RPMI8226 (cell line): ENCODE measurements at regions not wholly inside any gene's neighbourhood (a gene's known extent, or its start where the extent isn't known, plus 50 kb on each side); places are given as distances from the start of the nearest gene placed in this dataset.
"Not testable (repeated sequence)": the region's sequence is repeated elsewhere in the genome, so short reads cannot be mapped to it uniquely, and the experiment has no call there.

Source experiments
- DNase-seq: peaks from one replicate; pipeline ENCODE4 v3.0.0-alpha.2; 2015

DNA sequence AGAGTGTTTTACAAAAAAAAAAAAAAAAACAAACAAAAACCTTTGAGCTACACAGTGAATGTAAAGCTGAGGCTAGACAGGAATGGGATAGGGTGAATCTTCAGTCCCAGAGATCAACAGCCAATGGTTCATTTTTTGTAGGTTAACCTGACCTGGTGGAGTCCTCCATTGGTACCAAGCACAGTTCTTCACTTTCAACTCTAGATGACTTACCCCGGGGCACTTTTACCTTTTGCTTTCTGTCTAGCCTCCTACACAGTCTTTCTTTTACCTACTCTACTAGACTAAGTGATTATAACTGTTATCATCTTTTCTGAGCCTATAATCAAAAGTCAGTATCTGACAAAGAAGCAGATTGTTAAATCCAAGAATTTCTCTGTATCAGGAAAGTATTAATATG, 50.9 kb downstream of the ANXA2R start:
- no peak for DNase-seq

DNA sequence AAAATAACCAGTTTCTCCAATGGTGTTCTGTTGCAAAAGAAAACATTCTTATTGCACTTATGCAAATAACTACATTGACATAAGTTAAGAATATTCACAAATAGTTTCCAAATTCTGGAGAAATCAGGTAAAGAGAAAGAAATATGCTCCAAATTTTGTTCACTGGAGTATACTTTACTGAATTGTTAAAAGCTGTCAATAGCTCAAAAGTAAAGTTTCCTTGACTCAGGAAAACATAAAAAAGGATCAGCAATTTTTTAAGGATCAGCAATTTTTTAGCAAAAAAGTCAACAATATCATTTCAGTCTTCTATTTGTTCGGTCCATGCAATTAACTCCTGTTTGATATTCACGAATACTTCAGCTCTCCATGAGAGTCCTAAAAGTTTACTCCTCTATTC, 51.6 kb downstream of the ANXA2R start:
- no peak for DNase-seq

DNA sequence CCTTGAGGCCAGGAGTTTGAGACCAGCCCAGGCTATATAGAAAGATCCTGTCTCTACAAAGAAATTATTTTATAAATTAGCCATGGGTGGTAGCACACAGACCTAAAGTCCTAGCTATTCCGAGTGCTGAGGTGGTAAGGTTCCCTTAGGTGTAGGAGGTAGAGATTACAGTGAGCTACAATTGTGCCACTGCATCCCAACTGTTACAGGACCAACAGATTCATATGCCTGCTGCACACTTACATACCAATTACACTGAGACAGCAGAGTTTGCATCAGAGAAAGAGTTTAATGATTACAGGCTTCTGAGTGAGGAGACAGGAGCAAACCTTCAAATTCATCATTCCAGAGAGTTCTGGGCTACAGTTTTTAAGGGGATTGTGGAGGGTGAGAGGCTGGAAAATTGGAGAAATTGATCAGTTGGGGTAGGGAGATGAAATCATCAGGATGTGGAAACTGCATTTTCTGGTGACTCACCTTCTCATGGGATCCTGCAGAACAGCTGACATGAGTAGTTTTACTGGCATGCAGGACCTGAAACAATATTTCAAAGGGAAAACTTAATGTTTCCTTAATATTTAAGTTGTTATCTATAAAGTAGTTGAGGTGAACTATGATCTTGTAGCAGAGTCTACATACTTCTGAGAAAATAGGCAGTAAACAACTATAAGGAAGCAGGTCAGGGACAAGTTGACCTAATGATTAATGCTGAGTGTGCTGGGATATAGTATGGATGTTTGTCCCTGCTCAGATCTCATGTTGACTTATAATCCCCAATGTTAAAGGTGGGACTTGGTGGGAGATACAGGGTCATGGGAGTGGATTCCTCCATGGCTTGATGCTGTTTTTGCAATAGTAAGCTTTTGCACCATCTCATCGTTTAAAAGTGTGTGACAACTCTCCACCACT, 54.7 kb downstream of the ANXA2R start:
- DNase-seq = no peak

DNA sequence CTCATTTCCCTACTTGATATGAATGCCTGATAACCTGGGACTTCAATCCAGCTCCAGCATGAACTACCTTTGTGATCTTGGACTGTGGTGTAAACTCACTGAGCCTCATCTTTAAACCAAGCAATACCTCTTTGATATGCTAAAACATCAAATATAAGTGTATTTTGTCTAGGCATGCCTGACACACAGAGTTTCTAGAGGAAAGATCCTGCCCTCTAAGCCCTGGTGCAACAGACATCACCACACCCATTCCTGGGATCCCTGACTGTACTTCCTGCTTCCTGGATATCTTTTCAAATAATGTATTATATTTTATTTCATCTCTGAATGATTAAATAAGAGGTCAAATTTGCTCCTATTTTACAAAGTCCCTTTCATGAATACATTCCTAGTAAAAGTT, 55.8 kb downstream of the ANXA2R start:
- no peak for DNase-seq

DNA sequence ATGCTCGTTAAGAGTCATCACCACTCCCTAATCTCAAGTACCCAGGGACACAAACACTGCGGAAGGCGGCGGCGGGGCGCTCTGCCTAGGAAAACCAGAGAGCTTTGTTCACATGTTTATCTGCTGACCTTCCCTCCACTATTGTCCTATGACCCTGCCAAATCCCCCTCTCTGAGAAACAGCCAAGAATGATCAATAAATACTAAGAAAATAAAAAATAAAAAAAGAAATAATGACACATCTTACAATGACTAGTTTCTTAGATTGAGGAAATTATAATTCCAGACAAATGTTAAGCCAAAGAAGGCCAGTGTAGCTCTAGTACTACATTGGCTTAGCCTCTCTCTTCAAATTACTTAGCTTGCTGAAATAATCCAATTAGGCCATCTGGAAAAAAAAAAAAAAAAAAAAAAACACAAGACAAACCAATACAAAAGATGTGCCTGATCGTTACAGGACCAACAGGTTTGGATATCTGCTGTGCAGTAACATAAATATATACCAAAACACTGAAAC, 58.0 kb downstream of the ANXA2R start:
- no peak for DNase-seq

DNA sequence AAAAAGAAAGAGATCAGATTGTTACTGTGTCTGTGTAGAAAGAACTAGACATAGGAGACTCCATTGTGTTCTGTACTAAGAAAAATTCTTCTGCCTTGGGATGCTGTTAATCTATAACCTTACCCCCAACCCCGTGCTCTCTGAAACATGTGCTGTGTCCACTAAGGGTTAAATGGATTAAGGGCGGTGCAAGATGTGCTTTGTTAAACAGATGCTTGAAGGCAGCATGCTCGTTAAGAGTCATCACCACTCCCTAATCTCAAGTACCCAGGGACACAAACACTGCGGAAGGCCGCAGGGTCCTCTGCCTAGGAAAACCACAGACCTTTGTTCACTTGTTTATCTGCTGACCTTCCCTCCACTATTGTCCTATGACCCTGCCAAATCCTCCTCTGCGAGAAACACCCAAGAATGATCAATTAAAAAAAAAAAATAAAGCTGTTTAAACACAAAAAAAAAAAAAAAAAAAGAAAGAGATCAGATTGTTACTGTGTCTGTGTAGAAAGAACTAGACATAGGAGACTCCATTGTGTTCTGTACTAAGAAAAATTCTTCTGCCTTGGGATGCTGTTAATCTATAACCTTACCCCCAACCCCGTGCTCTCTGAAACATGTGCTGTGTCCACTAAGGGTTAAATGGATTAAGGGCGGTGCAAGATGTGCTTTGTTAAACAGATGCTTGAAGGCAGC, 58.6 kb downstream of the ANXA2R start:
- DNase-seq = not testable (repeated sequence)

DNA sequence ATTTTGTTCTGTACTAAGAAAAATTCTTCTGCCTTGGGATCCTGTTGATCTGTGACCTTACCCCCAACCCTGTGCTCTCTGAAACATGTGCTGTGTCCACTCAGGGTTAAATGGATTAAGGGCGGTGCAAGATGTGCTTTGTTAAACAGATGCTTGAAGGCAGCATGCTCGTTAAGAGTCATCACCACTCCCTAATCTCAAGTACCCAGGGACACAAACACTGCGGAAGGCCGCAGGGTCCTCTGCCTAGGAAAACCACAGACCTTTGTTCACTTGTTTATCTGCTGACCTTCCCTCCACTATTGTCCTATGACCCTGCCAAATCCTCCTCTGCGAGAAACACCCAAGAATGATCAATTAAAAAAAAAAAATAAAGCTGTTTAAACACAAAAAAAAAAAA, 59.1 kb downstream of the ANXA2R start:
- not testable (repeated sequence) for DNase-seq

DNA sequence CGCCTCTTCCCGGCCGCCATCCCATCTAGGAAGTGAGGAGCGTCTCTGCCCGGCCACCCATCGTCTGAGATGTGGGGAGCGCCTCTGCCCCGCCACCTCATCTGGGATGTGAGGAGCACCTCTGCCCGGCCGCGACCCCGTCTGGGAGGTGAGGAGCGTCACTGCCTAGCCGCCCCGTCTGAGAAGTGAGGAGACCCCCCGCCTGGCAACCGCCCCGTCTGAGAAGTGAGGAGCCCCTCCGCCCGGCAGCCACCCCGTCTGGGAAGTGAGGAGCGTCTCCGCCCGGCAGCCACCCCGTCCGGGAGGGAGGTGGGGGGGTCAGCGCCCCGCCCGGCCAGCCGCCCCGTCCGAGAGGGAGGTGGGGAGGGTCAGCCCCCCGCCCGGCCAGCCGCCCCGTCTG, 59.7 kb downstream of the ANXA2R start:
- not testable (repeated sequence) for DNase-seq

DNA sequence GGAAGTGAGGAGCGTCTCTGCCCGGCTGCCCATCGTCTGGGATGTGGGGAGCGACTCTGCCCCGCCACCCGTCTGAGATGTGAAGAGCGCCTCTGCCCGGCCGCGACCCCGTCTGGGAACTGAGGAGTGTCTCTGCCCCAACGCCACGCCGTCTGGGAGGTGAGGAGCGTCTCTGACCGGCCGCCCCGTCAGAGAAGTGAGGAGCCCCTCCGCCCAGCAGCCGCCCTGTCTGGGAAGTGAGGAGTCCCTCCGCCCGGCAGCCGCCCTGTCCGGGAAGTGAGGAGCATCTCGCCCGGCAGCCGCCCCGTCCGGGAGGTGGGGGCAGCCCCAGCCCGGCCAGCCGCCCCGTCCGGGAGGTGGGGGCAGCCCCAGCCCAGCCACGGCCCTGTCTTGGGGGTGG, 60.9 kb downstream of the ANXA2R start:
- DNase-seq = not testable (repeated sequence)

DNA sequence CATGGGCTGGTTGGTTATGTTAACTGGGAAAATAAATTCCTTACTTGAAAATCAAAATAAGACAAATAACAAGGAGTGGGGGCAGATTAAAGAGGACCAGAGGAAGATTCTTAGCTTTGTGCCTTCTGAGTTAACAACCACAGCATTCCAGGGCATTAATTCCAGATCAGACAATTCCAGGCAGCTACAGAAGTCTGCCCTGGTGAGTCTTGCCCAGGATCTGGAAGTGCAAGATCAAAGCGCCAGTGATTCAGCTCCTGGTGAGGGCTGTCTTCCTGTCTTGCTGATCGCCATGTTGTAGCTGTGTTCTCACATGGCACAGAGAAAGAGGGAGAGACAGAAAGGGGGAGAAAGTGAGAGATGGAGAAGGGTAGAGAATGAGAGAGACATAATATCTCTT, 65.6 kb downstream of the ANXA2R start:
- no peak for DNase-seq

DNA sequence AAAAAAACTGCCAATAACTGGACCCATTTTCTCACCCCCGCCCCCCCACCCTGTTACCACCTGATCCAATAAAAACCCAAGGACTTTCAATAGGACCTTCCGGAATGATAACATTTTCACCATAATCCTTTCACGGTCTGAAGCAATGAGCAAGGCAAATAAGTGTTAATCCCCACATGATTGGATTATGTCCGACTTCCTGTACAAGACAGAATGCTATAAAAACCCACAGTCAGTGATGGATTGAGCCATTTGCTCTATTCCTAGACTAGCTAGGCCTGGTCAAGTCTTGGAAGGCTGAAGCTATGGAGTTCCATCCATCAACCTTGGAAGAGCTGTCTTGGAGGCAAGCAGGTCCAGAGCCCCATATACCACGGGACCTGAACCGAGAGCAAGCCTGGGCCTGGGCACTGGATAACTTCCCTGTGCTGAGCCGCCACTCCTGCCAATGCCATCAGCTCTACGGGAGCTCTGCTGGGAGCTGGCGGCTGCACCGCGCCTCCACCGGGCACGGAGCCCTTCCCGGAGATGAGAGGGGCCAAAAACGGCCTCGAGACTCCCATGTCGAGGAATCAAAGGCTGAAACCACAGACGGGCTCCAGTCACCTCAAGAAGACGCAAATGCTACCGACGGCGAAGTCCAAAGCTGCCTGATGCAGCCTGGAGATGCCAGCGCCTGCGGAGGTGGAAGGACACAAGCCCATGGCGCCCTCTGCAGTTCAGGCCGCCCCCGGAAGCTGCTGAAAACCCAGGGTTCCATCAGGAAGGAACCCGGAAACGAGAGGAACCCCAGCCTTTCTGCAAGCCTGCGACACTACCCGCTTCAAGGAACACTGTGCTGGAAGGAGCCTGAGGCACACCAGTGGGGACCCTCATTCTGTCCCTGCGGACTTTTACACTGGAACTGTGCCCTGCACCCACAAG, 69.2 kb downstream of the ANXA2R start:
- no peak for DNase-seq

DNA sequence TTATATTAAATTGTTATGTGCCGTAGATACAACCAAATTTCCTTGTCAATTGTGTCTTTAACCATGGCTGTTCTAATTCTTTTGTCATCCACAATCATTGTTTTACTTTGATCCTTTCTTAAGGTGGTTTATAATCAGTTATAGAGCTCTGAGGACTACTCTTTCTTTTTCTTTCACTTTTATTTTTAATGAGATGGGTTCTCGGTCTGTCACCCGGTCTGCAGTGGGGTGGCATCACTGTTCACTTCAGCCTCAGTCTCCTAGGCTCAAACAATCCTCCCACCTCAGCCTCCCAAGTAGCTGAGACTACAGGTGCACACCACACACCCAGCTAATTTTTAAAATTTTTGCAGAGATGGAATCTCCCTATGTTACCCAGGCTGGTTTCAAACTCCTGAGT, 74.2 kb downstream of the ANXA2R start:
- no peak for DNase-seq

DNA sequence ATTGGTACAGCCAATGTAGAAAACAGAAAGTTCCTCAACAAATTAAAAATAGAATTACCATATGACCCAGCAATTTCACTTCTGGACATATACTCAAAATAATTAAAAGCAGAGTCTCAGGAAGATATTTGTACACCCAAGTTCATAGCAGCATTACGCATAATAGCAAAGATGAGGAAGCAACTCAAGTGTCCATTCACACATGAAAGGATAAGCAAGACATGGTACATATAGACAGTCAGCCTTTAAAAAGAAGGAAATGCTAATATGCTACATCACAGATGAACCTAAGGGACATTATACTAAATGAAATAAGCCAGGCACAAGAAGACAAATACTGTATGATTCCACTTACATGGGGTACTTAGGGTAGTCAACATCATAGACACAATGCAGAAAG, 76.7 kb downstream of the ANXA2R start:
- no peak for DNase-seq

DNA sequence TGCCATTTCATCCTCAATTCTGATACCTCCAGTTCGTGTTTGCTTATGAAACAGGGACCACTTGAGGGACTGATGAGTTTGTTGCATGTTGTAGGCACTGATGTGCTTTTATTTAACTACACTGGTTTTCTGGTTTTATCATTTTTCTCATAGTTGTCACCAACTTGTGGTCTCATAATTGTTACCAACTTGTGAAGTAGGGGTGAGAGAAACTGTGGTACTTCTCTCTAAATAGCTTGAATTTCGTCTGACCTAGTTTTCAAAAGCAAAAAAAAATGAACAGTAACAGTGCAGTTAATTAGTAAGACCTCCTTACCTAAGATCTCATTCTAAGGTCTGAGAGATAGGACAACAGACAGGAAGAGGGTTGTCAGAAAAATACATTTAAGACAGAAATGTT, 78.0 kb downstream of the ANXA2R start:
- DNase-seq = no peak

DNA sequence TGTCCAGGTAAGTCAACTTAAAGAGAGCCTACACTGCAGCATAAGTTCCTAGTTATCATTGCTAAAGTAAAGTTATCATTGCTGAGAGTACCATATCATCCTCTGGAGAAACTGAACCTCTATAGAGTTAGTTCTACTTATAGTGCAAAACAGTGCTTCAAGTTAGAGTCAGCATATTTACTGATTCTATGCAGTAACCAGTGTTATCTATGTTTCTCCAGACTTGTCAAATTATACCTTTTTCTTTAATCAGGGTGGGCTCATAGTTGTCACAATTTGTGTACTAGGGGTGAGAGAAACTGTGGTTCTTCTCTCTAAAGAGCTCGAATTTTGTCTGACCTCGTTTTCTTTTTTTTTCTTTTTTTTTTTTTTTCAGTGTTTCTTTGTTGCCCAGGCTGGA, 79.6 kb downstream of the ANXA2R start:
- DNase-seq = no peak

DNA sequence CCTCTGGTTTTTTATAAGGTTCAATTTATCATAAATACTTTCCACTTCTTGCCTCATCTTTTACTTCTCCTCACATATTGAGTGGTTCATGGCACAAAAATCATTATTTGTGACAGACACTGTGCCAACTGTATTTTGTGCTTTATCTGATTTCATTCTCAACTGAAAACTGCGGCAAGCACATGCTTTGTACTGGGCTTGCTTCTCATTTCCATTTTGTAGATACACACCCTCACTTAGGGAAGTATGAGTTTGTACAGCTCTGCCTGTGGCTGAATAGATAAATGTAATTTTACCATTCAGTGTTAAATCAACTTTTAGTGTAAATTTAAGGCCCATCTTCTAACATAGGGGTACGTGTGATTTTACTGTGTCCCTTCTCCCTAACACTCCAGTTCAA, 83.6 kb downstream of the ANXA2R start:
- DNase-seq = no peak

DNA sequence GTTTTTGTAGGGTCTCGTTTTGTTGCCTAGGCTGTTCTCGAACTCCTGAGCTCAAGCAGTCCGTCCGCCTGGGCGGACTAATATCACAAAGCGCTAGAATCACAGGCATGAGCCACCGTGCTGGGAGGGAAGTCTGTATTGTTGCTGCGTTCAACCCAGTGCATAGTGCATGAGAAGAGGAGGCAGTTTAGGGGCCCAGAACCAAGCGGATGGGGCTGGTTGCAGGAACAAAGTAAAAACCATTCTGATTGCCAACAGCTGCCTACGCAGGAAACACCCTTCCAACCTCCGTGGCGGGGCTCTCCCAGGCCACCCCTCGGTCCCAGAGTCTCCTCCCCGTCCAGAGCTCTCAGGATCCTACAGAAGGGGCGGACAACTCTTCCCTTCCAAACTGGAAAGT, 87.1 kb downstream of the ANXA2R start:
- no peak for DNase-seq

DNA sequence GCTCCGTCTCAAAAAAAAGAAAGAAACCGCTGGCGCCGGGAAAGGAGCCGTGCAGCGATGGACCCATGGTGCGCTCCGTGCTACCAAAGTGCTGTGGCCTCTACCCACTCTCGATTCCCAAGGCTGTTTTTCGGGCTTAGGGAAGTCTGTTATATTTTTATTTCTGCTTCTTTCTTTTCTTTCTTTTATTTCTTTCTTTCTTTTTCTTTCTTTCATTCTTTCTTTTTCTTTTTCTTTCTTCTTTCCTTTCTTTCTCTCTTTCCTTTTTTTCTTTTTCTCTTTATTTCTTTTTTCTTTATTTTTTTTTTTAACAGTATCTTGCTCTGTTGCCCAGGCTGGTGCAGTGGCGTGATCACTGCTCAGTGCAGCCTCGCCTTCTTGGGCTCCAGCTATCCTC, 87.5 kb downstream of the ANXA2R start:
- no peak for DNase-seq

DNA sequence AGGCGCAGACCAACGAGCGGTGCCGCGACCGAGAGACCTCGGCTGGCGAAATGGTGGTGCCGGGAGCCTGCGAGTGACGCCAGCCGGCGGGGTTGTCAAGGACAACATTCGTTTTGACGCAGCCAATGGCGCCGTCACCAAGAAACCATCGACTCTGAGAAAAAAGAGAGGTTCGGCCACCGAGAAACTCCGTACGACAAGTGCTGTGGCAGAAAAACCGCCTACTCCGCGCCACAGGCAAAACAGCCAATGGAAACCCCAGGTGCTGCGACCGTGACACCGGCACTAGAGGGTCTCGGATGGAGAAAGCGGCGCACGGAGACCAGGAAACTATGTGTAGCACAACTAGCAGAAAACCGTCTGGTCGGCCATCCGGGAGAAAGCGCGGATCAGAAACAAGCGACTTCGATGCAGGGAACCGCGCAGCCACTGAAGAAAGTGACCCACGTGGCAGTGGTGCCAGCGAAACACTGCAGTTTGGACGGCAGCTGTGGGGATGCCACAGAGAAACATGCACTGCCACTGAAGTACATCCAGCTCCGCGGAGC, 88.8 kb downstream of the ANXA2R start:
- peak; percentile 67 for DNase-seq

DNA sequence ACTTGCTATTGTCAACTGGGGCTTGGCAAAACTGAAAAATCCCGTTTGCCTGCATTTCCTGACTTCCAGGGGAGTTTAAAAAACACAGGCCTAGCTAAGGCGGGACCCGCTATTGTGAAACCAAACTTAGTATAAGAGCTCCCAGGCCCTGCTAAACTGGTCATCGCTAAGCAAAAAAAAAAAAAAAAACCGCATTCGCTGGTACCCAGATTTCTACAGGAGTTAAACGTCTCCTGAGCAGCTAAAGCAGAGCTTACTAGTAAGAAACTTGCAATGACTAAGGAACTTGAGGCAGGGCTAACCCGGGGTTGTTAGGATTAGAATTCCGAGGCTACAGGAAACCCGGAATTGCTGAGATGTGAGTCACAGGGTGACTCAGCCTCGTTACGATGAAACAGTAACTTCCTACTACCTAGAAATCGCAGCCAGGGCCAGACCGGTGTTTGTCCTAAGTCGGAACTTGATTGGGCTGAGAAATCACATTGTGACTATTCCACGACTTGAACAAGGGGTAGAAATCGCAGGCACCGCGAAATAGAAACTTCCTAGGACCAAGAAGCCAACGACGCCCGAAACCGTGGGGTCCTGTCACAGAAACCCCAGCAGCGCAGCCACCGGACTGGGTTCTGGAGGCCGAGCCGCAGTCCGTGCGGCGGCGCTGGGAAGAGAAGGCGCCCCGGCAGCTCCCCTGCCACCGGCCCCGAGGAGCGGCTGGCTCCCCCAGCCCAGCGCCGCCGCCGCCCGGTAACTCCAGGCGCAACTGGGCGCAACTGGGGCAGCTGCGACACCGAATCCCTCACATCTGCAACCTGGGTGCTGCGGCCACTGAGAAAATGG, 89.4 kb downstream of the ANXA2R start:
- DNase-seq = peak; percentile 88

DNA sequence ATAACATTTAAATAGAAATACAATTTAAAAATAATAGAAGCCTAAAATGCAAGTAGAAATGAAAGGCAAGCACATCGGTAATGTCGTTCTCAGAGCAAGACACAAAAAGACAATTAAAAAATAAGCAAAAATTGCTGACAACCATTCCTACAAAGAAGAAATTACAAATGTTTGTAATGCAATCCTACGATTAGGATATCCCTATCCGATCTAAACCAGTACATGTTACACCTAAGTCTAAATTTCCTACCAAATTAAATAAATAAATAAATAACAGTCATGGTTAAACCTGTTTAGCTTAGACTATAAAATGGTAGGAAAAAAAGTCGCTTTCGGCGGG, 90.0 kb downstream of the ANXA2R start:
- no peak for DNase-seq
